Subcutaneous abdominal adipose tissue (tissue), 5 donors: ENCODE measurements at regions not wholly inside any gene's neighbourhood (a gene's known extent, or its start where the extent isn't known, plus 50 kb on each side); places are given as distances from the start of the nearest gene placed in this dataset.

ENCODE experiments used
- H3K27ac ChIP-seq: one replicate; pipeline ENCODE4 v1.7.0; 2013; ENCODE audit warnings: low read depth, mild to moderate bottlenecking, inconsistent platforms, low read length, moderate library complexity
- H3K27me3 ChIP-seq, 5 donors: one replicate each; pipeline ENCODE4 v1.7.0; 2013; ENCODE audit warnings: low read length in 5 of 5, inconsistent platforms in 1 of 5; ENCODE audit not compliant: control insufficient read depth in 5 of 5, insufficient read depth in 4 of 5
- H3K36me3 ChIP-seq, 5 donors: one replicate each; pipeline ENCODE4 v1.7.0; 2013; ENCODE audit warnings: low read length in 5 of 5; ENCODE audit not compliant: control insufficient read depth in 5 of 5, insufficient read depth in 5 of 5
- H3K4me1 ChIP-seq, 5 donors: one replicate each; pipeline ENCODE4 v1.7.0; 2013; ENCODE audit warnings: low read length in 5 of 5, mild to moderate bottlenecking in 3 of 5, moderate library complexity in 1 of 5; ENCODE audit not compliant: control insufficient read depth in 5 of 5, insufficient read depth in 5 of 5
- H3K4me3 ChIP-seq, 5 donors: one replicate each; pipeline ENCODE4 v1.7.0; 2013; ENCODE audit warnings: low read length in 5 of 5, low read depth in 1 of 5
- H3K9ac ChIP-seq, 5 donors: one replicate each; pipeline ENCODE4 v1.7.0; 2013; ENCODE audit warnings: low read length in 5 of 5, mild to moderate bottlenecking in 4 of 5, moderate library complexity in 3 of 5
- H3K9me3 ChIP-seq, 5 donors: one replicate each; pipeline ENCODE4 v1.7.0; 2013; ENCODE audit warnings: low read length in 5 of 5; ENCODE audit not compliant: control insufficient read depth in 5 of 5
- donor health status: healthy.
- donor health status: healthy.
- donor health status: healthy.
- donor health status: healthy.
- donor health status: healthy.

DNA sequence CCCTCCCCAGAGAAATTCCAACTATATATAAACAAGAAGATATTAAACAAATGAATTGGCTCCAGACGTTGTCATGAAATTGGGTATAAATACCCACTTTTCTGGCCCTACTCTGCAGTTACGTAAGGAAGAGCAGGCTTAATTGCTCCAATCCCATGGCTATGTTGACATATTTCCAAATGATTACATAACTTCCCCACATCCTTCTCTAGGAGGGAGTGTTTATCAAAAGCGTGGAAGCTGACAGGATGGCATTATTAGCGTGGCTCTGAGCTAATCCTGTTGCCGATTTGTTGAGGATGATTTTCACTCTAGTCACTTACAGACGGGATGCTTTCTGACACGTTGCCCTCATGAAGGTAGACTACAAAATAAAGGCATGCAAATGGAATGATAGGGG is 347.5 kb upstream of the TMCO5A start:
- H3K9me3 ChIP-seq: peaks cover 0 to 15% (median 11%) of the 10 kb centered on the region in 5 donors
- H3K4me3 ChIP-seq: peak overlapping the region in 1 of 5 donors; percentile 2
- H3K9ac ChIP-seq: no peak overlapping the region
- H3K4me1 ChIP-seq: peaks cover 0 to 17% (median 7%) of the 10 kb centered on the region in 5 donors
- H3K36me3 ChIP-seq: no peaks in the 10 kb centered on the region
- H3K27me3 ChIP-seq: no peaks in the 10 kb centered on the region
- no peak overlapping the region for H3K27ac ChIP-seq

DNA sequence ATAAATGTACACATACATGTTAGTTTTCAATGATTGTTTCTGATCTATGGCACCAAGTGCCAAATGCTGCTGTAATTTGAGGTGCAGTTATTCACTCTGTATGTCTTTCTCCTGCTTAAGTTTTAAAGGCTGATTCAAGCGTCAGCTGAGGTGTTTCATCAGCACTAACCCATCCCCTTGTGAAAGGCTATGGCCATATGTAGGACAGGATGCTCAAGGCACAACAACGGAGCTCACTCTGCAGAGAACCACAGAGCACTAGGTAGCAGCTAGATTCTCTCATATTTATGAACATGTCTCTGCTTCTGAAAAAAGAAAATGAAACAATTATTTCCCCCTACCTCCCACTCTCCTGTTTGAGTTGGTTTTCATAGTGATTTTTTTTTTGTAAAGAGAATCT is 340.0 kb upstream of the TMCO5A start:
- Histone ChIP-seq H3K27me3 (no peaks in the 10 kb centered on the region), H3K4me3 (no peak overlapping the region), H3K36me3 (no peaks in the 10 kb centered on the region), H3K9me3 (no peaks in the 10 kb centered on the region), H3K4me1 (no peaks in the 10 kb centered on the region), H3K27ac (no peak overlapping the region), H3K9ac (no peak overlapping the region)

DNA sequence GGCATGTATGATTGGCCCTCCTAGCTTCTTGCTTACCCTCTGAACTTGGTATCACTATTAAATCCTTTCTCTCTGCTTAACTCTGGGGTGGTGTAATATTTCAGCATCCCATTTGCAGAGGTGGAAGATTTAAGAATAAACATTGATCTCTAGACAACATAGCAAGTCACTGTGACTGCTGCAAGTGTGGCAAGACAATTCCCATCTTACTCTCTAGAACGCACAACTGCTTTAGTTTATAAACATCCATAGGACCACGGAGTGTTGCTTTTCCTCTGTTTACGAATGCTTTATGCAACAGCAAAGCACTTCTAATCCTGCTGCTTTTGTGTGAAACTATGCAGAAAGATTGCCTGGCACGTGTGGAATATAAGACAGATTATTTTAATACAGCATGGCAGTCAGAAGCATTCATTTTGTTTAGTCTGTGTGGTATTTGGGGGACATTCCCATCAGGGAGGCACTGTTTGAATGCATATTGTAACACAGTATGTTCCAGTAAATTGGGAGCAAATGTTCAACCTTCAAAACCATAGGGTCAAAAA is 338.9 kb upstream of the TMCO5A start:
- no peak overlapping the region for H3K4me3 ChIP-seq
- H3K36me3 ChIP-seq: no peaks in the 10 kb centered on the region

DNA sequence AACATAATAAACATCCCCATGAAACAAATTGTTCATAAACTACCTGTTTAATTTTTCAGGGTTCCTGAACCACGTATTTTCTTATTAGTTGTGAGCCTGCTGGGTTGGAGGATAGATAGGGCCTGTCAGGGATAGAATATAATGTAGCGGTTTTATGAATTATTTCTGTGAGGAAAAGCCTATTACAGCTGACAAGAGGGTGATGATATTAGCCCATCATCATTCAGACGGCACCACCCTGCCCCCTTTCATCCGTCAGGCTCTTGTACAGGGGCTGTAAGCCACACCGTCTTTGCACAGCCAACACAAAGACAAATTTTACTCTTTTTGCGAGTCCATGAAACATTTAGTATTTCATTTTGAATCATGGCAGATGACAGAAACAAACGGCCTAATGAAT is 335.3 kb upstream of the TMCO5A start:
- no peak overlapping the region for H3K27ac ChIP-seq
- H3K9ac ChIP-seq: no peak overlapping the region
- H3K4me1 ChIP-seq: no peaks in the 10 kb centered on the region
- H3K36me3 ChIP-seq: no peaks in the 10 kb centered on the region
- no peak overlapping the region for H3K4me3 ChIP-seq
- no peaks in the 10 kb centered on the region for H3K9me3 ChIP-seq
- H3K27me3 ChIP-seq: no peaks in the 10 kb centered on the region

More for the DNA sequence above, 338.9 kb upstream of the TMCO5A start:
- no peaks in the 10 kb centered on the region for H3K9me3 ChIP-seq
- H3K27ac ChIP-seq: no peak overlapping the region
- H3K27me3 ChIP-seq: no peaks in the 10 kb centered on the region
- no peak overlapping the region for H3K9ac ChIP-seq
- no peaks in the 10 kb centered on the region for H3K4me1 ChIP-seq

DNA sequence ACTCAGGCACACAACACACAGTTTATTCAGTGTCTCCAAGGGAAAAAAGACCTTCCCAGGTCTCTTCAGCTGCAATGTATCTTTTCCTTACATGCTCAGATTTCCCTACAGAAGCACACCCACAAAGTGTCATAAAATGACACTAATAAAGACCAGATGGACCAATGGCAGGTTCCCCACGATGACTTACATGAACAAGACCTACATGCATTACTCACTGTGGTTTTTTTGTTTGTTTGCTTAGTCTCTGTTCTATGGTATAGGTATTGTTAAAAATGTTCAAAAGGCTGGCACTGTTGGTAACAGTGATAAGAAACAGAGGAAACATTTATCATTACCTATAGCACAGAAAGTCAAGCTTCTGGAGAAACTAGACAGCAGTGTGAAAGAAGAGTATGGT is 318.2 kb upstream of the TMCO5A start:
- no peaks in the 10 kb centered on the region for H3K9me3 ChIP-seq
- no peak overlapping the region for H3K27ac ChIP-seq
- H3K36me3 ChIP-seq: no peaks in the 10 kb centered on the region
- H3K4me1 ChIP-seq: no peaks in the 10 kb centered on the region
- H3K27me3 ChIP-seq: no peaks in the 10 kb centered on the region
- H3K9ac ChIP-seq: no peak overlapping the region
- H3K4me3 ChIP-seq: no peak overlapping the region

DNA sequence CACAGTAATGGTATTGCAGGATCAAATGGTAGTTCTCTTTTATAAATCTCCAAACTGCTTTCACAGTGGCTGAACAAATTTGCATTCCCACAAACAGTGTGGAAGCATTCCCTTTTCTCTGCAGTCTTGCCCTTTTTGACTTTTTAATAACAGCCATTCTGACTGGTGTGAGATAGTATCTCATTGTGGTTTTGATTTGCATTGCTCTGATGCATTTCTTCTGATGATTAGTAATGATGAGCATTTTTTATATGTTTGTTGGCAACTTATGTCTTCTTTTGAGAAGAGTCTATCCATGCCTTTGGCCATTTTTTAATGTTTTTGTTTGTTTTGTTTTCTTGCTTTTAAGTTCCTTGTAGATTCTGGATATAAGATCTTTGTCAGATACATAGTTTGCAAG is 316.1 kb upstream of the TMCO5A start:
- no peak overlapping the region for H3K27ac ChIP-seq

DNA sequence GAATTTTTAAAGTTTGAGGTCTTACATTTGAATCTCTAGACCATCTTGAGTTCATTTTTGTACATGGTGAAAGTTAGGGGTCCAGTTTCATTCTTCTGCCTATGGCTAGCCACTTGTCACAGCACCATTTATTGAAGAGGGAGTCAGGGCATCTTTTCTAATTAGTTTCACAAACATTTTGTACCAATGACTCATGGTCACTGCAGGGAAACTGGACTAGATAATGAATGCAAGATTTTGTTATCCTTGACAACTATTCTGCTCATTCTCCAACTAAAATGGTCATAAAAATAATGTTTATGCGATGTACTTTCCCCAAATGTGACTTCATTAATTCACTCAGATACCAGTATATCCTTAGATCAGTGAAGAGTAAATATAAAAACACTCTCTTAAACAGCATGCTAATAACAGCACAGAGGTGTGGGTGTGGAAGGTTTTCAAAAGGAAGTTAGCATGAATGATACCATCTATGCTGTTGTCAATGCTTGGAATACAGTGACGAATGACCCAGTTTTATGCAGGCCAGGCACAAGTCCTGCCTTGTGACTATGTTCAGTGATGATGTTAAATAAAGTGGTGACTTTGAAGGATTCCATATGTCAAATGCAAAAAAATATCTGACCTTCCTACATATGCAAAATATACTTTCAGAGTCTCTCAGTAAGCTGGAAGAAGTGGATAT is 314.9 kb upstream of the TMCO5A start:
- H3K9ac ChIP-seq: no peak overlapping the region
- no peaks in the 10 kb centered on the region for H3K27me3 ChIP-seq
- H3K27ac ChIP-seq: no peak overlapping the region
- H3K4me1 ChIP-seq: no peaks in the 10 kb centered on the region
- H3K4me3 ChIP-seq: no peak overlapping the region
- H3K36me3 ChIP-seq: no peaks in the 10 kb centered on the region
- H3K9me3 ChIP-seq: peaks cover 0 to 4% (median 0%) of the 10 kb centered on the region in 5 donors

More for the DNA sequence above, 316.1 kb upstream of the TMCO5A start:
- Histone ChIP-seq H3K36me3 (no peaks in the 10 kb centered on the region), H3K4me3 (no peak overlapping the region), H3K9ac (no peak overlapping the region), H3K27me3 (no peaks in the 10 kb centered on the region), H3K4me1 (no peaks in the 10 kb centered on the region), H3K9me3 (no peaks in the 10 kb centered on the region)

DNA sequence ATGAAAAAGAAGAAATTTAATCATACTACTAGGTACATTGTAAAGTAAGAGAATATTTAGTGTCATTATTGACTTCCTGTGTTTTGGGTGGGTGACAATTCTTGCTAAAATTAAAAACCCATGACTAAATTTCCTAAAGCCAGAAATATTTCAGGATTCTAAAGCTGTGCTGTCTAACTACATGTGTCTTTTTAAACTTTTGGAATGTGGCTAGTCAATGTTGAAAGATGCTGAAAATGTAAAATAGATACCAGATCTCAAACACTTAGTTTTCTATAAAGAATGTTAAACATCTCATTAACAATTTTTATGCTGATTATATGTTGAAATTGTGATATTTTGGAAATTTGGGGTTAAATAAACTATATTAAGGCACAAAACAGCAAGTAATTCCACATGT is 308.9 kb upstream of the TMCO5A start:
- Histone ChIP-seq H3K9ac (no peak overlapping the region), H3K36me3 (no peaks in the 10 kb centered on the region), H3K27ac (no peak overlapping the region), H3K27me3 (no peaks in the 10 kb centered on the region), H3K4me1 (no peaks in the 10 kb centered on the region), H3K4me3 (no peak overlapping the region), H3K9me3 (peaks cover 0 to 4% (median 0%) of the 10 kb centered on the region in 5 donors)

DNA sequence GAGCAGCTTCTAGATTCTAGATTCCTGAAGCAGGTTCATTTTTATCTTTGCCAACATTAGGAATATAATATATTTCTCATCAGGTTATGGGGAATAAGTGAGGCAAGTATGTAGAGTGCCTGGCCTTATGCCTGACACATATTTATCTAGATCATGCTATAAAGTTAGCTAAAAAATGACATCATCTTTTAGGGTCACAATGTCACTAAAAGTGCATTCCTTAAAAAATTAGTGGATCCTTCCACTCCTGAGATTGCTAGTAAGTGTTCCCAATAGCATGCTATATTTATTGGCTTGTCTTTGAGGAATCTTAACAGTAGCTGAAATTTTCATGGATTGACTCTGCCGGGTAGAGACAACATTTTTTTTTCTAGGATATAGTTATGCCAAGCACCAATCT is 305.9 kb upstream of the TMCO5A start:
- H3K9ac ChIP-seq: no peak overlapping the region
- no peak overlapping the region for H3K27ac ChIP-seq
- H3K4me3 ChIP-seq: no peak overlapping the region
- H3K4me1 ChIP-seq: no peaks in the 10 kb centered on the region
- H3K36me3 ChIP-seq: no peaks in the 10 kb centered on the region
- no peaks in the 10 kb centered on the region for H3K27me3 ChIP-seq
- peaks cover 0 to 4% (median 0%) of the 10 kb centered on the region in 5 donors for H3K9me3 ChIP-seq

DNA sequence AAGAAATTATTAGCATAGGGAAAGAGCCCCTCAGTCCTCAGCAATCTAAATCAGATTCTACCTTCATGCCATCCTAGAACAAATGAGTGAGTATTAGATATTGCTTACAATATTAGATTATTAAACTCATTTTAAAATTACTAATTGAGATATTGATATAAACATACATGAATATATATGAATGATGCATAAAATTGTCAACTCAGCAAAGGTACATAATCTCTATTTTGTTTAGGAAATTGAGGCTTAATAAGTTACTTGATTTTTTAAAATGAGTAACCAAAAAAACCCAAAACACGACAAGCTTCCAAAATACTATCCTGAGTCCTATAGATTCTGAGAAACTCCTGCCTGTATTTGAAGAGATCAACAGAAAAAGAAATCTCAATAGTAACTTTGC is 297.7 kb upstream of the TMCO5A start:
- Histone ChIP-seq H3K9me3 (no peaks in the 10 kb centered on the region), H3K27ac (no peak overlapping the region), H3K4me1 (no peaks in the 10 kb centered on the region), H3K4me3 (no peak overlapping the region), H3K9ac (no peak overlapping the region), H3K36me3 (no peaks in the 10 kb centered on the region), H3K27me3 (no peaks in the 10 kb centered on the region)
